ENCODE measurements at regions not wholly inside any gene's neighbourhood (a gene's known extent, or its start where the extent isn't known, plus 50 kb on each side); places are given as distances from the start of the nearest gene placed in this dataset.
A peak's percentile ranks its signal among the peaks of the same experiment; 100 is the strongest.
"Not testable (repeated sequence)": the region's sequence is repeated elsewhere in the genome, so short reads cannot be mapped to it uniquely, and the experiment has no call there.

DNA sequence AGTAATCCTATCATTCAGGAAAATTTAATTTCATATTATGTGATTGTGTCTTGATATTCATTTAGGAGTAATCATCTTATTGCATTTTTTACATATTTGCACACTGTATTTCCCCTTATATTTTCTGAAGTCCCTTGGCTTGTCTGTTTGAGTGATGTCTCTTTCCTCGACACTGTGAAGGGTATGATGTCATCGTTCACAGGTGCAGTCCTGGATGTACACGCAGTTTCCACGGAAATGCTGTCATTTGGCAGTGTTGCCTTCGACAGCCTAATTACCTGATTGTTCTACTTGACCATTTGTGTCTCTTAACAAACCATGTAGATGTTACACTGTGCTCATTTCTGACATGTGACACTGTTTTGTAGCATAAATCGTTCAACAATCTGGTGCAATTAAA is 1277.0 kb downstream of the TMEM121 start:
- DNase-seq (ENCODE audit: low read depth in 2 of 2) = no peak

DNA sequence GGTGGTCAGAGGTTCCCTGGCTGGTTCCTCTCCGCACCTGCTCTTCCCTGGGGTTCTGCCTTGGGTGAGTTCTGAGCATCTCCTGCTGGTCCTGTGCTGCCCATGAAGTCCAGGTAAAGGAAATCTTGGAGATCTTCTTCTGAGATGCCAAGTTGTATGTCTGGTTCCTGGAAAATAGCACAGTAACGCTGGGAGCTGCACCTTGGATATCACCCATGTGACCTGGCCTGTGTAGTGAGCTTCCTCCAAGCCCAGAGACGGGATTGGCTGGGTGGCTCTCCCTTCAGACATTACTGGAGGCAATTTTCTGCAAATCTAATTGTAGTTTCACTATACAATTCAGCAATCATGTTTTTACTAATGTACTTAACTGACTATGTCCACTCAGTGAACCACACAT is 1281.1 kb downstream of the TMEM121 start:
- no peak for DNase-seq (ENCODE audit: low read depth in 2 of 2)

DNA sequence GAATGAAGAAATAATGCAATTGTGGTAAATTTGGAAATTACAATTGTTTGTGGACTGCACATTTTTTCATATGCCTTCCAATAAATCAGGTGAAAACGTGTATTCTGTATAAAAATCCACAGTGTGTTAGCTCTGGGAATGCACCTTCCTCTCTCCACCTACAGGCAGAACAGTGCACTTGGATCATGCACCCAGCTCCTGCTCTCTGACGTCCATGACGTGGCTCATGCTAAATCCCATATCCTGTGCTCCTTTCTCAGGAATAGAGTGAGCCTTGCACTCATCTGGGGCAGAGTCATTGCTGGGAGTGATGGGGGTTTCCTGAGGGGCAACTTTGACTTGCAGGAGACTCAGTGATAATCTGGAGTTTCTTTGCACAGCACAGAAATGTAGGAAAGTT is 1282.1 kb downstream of the TMEM121 start:
- DNase-seq (ENCODE audit: low read depth in 2 of 2) = no peak

DNA sequence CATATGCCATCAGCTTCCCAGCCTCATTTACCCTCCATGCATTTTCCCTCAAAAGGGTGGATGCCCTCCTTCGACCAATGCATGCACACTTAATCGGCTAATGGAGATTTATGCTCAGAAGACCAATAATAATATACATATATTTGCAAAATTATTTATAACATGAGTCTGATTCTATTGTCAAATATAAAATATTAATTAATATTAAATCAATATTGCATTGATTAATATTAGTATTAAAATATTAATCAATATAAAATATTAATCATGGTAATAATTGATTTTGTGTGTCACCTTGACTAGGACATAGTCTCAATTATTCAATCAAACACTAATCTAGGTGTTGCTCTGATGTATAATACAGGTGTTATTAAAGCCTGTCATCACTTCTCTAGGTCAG is 1282.5 kb downstream of the TMEM121 start:
- no peak for DNase-seq (ENCODE audit: low read depth in 2 of 2)

DNA sequence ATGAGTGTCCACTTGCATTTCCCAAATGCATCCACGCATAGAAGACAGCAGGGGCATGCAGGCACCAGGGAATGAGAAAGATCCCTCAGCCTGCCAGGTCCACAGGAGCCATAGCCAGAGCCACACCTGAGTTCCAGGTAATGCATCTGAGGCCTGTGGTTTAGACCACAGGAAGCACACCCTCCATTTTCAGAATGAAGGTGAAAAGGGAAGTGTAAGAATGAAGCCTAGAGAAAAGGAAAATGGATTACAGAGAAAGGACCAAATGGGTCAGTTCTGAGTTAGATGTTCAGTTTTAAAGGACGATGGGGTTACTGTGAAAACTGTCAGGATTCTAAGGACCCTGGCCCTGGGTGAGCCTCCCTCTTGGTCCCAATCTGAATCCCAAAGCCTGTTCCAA is 1283.2 kb downstream of the TMEM121 start:
- no peak for DNase-seq (ENCODE audit: low read depth in 2 of 2)

DNA sequence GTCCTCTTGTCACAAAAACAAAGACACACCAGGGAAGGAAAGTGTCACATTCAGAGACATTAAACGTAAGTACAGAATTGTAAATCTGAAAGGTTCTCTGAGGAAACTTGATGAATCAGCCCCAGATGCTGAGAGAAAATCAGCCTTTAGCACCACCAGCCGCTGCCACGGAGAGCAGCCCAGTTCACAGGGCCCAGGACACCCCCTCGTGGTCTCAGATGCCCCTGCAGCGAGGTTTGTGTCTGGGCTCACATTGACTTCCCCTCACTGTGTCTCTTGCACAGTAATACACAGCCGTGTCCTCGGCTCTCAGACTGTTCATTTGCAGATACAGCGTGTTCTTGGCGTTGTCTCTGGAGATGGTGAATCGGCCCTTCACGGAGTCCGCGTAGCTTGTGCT is 1283.8 kb downstream of the TMEM121 start:
- not testable (repeated sequence) for DNase-seq (ENCODE audit: low read depth in 2 of 2)

DNA sequence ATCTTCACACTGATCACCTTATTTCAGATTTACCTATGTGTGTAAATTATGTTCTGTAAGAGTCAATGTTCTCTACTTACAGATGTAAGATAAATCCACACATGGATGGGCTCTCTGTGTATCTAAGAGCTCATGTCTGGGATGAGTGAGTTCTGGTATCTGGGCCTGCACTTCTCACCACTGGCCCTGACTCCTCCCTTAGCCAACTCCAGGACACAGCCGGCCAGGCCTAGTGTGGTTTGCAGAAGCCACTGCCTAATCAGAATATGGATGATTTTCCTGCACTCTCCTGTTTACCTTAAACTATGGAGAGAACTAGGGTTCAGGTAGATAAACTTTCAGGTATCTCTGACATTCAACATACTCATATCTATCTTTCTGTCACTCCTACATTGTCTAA is 1284.8 kb downstream of the TMEM121 start:
- no peak for DNase-seq (ENCODE audit: low read depth in 2 of 2)

DNA sequence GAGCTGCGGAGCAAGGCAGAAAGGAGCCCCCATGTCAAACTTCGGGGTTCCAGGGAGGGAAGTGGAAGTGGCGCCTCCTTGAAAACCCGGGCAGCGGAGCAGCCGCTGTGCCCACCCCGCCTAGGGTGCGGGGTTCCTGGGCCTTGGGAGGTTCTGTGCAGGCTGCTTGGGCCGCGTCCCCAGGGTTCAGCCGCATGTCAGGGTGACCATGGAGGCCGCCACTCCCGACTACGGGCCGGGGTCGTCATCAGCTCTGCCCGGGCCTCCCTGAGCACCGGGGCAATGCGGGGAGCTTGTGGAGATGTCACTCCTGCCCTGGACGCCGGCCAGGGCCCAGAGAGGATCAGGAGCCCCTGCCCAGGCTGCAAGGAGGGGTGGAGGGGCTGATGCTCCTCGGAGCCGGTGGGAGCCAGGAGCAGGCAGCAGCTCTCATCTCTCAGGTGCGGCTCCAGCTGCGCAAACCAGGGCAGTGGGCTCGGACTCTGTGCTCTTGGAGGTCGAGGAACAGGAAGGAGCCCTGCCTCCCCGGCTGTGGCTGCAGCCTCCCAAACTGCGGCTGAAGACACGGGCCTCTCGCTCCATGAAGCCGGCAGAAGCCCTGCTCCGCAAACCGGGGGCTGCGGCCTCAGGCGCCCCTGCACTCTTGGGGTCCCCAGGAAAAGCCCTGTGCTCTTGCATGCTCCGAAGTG is 1286.5 kb downstream of the TMEM121 start:
- DNase-seq (ENCODE audit: low read depth in 2 of 2) = no peak

DNA sequence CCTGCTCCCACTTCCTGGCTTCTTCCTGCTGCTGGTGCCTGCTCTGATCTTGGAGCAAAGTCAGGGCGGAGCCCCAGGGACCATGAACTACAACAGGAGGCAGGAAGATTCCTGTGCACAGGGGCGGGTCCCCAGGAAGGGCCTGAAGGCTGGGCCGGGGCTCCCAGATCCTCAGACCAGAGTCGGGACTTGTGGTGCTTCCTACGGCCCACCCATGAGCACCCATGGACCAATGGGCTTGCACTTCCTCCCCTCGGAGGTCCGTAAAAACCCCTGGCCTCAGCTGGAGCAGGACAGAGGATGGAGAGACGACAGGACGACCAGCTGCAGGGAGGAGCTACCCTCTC is 1287.1 kb downstream of the TMEM121 start:
- DNase-seq (ENCODE audit: low read depth in 2 of 2) = no peak

DNA sequence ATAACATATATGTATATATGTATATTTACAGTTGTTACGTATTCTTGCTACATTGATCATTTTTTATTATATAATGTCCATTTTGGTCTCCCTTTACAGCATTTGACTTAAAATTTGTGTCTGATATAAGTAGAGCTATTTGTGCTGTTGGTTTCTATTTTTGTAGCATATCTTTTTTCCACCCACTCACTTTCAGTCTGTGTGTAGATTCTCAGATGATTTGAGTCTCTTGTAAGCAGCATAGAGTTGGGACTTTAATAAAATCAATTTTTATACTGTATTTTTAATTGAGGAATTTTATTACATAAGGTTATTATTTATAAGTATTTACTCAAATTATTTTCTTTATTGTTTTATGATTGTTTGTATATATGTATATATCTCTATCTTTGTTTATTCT is 1293.7 kb downstream of the TMEM121 start:
- DNase-seq (ENCODE audit: low read depth in 2 of 2) = no peak

DNA sequence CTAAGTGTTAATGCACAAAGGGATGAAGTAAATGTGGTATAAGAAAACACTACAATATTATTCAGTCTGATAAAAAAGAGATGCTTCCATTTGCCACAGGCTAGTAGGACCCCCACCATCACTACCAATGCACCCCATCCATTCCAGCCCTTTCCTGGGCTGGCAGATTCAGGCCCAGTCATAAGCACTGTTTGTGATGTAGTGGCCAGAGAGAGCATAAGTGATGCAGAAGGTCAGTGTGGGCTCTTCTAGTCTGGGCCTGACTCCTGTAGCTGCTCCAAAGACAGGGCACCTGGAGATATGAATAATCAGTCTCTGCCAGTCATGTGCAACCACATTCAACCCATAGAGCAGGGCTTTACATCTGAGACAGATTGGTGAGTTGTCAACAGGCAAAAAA is 1294.7 kb downstream of the TMEM121 start:
- DNase-seq (ENCODE audit: low read depth in 2 of 2) = no peak

DNA sequence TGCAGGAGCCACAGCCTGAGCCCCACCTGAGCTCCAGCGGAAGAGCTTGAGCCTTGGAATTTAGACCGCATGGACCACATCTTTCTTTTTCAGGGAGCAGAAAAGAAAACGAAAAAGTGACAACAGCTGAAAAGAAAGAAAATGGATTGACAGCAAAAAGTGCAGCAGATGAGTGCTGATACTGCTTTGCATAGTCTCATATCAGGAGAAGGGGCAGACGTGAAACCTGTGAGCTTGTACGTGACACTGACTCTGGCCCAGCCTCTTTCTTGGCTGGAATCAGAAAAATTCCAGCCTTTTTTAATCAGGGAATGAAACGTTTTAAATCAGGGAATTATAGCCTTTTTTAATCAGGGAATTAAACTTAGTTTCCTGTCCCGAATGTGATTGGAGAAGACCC is 1296.5 kb downstream of the TMEM121 start:
- no peak for DNase-seq (ENCODE audit: low read depth in 2 of 2)

DNA sequence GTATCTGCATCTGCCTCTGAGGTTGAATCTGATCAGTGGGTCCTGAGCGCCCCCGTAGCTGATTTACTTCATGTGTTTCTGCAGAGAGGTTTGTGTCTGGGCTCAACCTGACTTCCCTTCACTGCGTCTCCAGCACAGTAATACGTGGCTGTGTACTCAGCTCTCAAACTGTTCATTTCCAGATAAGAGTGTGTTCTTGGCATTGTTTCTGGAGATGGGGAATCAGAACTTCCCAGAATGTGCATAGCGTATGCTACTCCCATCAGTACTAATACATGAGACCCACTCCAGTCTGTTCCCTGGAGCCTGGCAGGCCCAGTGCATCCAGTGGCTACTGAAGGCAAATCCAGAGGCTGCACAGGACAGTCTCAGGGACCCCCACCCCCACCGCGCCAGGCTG is 1297.2 kb downstream of the TMEM121 start:
- no peak for DNase-seq (ENCODE audit: low read depth in 2 of 2)

DNA sequence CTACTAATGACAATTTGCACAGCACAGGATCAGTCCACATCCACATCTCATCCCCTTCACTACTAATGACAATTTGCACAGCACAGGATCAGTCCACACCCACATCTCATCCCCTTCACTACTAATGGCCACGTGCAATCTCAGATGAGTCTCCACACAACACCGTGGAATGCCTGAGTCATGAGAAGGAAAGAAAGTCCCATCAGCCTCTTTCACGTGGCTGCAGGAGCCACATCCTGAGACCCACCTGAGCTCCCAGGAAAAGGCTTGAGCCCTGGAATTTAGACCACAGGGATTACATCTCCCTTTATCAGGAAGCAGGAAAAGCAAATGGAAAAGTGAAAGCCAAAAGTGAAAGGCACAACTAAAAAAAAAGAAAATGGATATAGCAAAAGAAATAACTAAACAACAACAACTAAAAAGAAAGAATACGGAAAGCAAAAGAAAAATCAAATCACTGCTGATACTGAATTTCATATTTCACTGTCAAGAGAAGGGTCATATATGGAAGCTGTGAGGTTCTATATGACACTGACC is 1300.5 kb downstream of the TMEM121 start:
- DNase-seq (ENCODE audit: low read depth in 2 of 2) = no peak

DNA sequence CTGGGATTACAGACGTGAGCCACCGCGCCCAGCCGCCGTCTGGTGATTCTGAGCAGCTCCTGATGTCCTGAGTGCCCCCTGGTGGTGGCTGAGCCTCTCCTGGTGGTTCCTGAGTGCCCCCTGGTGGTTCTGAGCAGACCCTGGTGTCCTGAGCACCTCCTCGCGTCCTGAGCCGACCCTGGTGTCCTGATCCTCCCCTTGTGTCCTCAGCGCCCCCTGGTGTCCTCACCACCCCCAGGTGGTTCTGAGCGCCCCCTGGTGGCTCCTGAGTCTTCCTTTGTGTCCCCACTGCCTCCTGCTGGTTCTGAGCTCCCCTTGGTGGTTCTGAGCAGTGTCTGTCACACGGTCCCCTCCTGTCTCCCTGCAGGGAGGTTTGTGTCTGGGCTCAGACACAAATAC is 1304.9 kb downstream of the TMEM121 start:
- DNase-seq (ENCODE audit: low read depth in 2 of 2) = peak; percentile 55 to 66

DNA sequence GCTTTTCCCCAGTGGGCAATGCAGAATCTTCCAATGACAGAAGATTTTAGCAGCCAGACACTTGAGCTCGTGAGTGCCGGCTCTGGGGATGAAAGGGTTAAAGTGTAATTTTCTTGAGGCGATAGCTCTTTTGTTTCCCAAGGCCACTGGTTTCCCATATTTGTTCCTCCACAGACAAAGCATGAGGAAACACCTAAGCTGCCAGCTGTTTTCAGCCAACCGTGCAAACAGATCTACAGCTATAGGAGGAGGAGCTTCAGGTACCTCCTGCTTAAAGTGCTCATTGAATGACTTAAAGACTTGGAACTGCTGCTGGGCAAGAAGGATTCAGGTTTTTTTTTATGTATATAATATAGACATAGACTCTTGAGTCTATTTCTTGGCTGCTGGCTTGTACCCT is 1311.5 kb downstream of the TMEM121 start:
- DNase-seq (ENCODE audit: low read depth in 2 of 2) = no peak

DNA sequence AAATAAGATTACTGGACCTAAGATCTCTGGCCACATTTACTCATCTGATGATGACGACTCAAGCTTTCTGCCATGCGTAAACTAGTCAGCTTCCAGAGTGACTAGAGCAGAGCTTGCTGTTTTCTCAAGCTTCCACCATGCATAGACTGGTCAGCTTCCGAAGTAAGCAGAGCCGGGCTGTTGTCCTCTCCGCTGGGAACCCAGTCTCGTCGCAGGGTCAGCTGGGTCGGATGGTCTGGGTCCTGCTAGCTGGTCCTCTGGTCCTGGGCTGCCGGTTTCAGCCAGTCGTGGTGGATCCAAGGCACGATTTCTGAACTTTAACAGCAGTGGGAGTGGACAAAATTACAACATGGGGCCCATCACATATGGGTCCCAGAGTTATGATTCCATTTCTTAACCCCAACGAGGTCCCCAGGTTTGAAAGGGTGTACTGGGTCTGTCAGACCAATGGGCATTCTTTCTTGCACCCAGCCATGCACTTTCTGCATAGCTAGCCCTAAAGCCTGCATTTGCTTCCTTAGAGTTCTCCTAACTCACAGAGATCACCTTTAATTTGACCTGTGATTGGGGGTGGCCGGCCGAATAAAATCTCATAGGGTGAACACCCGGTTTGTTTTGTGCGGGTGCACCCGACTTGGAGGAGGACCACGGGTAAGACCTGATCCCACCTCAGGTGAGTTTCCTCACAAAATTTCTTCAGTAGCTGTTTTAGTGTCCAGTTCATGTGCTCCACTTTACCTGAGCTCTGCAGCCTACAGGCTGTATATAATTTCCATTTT is 1312.8 kb downstream of the TMEM121 start:
- DNase-seq (ENCODE audit: low read depth in 2 of 2) = no peak

DNA sequence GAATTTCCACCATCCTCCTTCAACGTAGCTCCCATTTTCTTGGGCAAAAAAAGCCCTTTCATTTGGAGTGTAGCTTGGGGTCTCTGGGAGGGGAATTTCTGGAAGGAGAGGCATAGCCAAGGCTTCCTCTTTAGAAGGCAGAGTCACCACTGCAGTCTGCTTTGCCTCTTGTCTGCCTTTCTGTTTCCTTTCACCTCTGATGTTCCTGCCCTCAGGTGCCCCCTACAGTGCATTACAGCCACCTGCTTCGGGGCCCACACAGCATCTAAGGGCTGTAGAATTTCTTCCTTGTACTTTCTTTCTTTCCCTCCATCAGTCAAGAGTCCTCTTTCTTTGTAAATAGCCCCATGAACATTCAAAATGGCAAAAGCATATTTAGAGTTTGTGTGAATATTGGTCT is 1313.9 kb downstream of the TMEM121 start:
- DNase-seq (ENCODE audit: low read depth in 2 of 2) = no peak

DNA sequence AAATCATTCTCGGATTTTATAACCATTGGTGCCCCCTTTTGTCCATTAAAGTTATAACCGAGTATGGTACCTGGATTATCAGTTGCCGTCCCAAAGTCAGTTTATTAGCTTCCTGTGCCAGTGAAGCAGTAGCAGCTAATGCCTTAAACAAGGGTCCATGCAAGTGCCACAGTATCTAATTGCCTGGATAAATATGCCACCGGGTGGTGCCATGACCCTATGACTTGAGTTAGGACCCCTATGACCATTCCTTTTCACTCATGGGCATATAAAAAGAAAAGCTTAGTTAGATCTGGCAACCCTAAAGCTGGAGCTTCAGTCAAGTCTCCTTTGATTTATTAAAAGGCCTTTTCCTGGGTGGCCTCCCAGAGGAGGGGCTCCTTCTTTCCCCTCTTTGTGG is 1314.6 kb downstream of the TMEM121 start:
- no peak for DNase-seq (ENCODE audit: low read depth in 2 of 2)

DNA sequence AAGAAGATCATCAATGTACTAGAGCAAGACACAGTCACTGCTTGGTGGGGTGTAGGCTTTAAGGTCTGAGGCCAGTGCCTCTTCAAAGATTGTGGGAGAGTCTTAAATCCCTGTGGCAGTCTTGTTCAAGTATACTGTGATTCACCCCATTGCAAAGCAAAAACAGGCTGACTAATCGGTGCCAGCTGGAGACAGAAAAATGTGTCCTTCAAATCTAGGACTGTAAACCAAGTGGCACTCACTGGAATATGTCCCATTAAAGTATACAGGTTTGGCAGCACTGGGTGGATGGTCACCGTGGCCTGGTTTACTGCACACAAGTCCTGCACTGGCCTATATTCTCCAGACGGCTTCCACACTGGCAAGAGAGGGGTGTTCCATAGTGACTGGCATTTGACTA is 1315.3 kb downstream of the TMEM121 start:
- no peak for DNase-seq (ENCODE audit: low read depth in 2 of 2)

DNA sequence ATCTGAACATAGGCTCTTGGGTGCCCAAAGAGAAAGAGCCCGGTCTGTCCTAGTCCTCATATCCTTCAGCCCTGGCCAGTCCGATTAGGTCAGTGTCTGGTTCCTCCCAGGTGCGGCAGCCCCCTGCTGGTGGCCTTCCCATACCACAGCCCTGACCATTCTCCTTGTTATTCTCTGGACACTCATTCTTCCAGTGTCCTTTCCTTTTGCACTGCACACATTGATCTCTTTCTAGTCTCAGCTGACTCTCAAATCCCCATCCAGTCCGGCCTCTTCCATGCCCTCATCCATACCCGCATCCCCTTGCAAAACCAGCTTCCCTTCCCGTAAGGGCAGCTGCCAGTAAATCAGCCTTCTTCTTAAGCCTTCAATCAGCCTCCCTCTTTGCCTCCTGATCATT is 1316.3 kb downstream of the TMEM121 start:
- no peak for DNase-seq (ENCODE audit: low read depth in 2 of 2)

DNA sequence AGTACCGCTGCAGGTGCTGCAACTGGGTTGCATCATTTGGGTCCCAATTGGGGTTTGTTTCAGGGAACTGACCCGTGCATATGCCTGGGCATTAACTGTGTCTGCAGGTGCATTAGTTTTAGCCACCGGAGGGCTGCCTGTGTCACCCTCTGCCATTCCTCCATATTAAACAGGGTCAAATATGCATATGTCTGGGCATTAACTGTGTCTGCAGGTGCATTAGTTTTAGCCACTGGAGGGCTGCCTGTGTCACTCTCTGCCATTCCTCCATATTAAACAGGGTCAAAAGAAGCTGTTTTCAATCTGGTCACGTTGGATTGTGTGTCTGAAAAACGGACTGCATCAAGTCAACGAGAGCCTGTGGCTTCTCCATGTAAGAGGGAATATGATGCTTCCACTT is 1317.0 kb downstream of the TMEM121 start:
- DNase-seq (ENCODE audit: low read depth in 2 of 2) = no peak

DNA sequence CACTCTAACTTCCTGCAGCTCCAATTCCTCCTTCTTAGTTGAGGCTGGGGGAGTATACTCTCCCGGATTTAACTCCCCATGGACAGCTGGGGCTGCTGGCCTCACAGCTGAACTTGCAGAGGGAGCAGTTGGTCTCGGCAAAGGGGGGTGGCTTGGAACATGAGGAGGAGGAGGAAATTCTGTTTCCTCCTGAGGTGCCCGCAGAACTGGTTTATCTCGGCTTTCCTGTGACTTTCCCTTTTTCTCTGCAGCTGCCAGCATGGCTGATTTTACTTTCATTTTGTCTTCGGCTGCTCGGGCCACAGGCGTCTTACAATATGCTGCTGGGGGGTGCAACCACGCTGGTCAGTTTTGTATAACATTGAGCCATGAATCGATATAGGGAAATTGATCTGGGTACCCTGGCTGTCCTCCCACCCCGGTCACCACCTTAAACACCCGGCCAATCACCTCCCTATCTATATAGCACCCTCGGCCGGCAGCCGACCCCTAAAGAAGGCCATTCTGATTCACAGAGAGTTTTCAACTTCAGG is 1317.6 kb downstream of the TMEM121 start:
- DNase-seq (ENCODE audit: low read depth in 2 of 2) = no peak
